H1 (cell line): ENCODE measurements at regions not wholly inside any gene's neighbourhood (a gene's known extent, or its start where the extent isn't known, plus 50 kb on each side); places are given as distances from the start of the nearest gene placed in this dataset.

ENCODE experiments used
- CTCF ChIA-PET: fragments of 300-600 bp; sonication (Branson Sonifier 250); formaldehyde crosslinking; loops from one replicate; lab custom pipeline; 2021; ENCODE audit not compliant: partially characterized antibody; lab: Charles Lee
- POLR2A ChIA-PET: fragments of 300-600 bp; sonication (Branson Sonifier 250); formaldehyde crosslinking; loops from one replicate; lab custom pipeline; 2021; ENCODE audit warnings: inconsistent platforms; ENCODE audit not compliant: partially characterized antibody; lab: Charles Lee
- DNase-seq, 2 experiments: peaks; one replicate each; pipeline versions ENCODE4 v3.0.0 to v3.0.0-alpha.2; 2010 to 2022; ENCODE audit warnings: low spot score in 2 of 2, low read depth in 1 of 2, mixed read lengths in 1 of 2
- FAIRE-seq: peaks from 2 replicates; lab custom pipeline; 2011; peaks lifted over from hg19 to GRCh38; lab: Jason Lieb, UNC
- H2AFZ ChIP-seq: 2 replicates; pipeline ENCODE4 v1.8.1; 2012; ENCODE audit warnings: low read length, inconsistent platforms
- H2AK5ac ChIP-seq: 2 replicates; pipeline ENCODE4 v1.6.1; 2013; ENCODE audit warnings: low read depth, low read length
- H2BK120ac ChIP-seq: replicated peaks from 2 replicates; pipeline ENCODE3; 2013; ENCODE audit warnings: low read depth, low read length, inconsistent platforms
- H2BK12ac ChIP-seq: 2 replicates; pipeline ENCODE4 v1.6.1; 2013; ENCODE audit warnings: low read depth, low read length
- H2BK15ac ChIP-seq: 2 replicates; pipeline ENCODE4 v1.6.1; 2013; ENCODE audit warnings: low read length
- H2BK20ac ChIP-seq: 2 replicates; pipeline ENCODE4 v1.6.1; 2013; ENCODE audit warnings: low read length
- H2BK5ac ChIP-seq: 2 replicates; pipeline ENCODE4 v1.6.1; 2013; ENCODE audit warnings: low read depth, low read length
- H3K14ac ChIP-seq: 2 replicates; pipeline ENCODE4 v1.6.1; 2013; ENCODE audit warnings: inconsistent platforms; ENCODE audit not compliant: insufficient read length
- H3K18ac ChIP-seq: 2 replicates; pipeline ENCODE4 v1.6.1; 2013; ENCODE audit warnings: low read length; ENCODE audit errors: extremely low read depth
- H3K23ac ChIP-seq: 2 replicates; pipeline ENCODE4 v1.6.1; 2013; ENCODE audit warnings: inconsistent platforms; ENCODE audit not compliant: insufficient read length
- H3K23me2 ChIP-seq: 2 replicates; pipeline ENCODE4 v1.6.1; 2013; ENCODE audit warnings: low read depth, low read length
- H3K27ac ChIP-seq: 2 replicates; pipeline ENCODE4 v1.6.1; 2011; ENCODE audit warnings: low read depth, low read length, inconsistent platforms
- H3K27me3 ChIP-seq, 4 experiments: replicated peaks in 1 of 4; 1 replicate in 1 of 4; 2 replicates in 3 of 4; pipeline versions ENCODE4 v1.6.1 to v1.8.1; 2011 to 2013; ENCODE audit warnings: low read length in 3 of 4, mild to moderate bottlenecking in 3 of 4, inconsistent platforms in 2 of 4, mixed read lengths in 2 of 4, moderate library complexity in 1 of 4; ENCODE audit not compliant: control insufficient read depth in 3 of 4, insufficient read depth in 3 of 4; ENCODE audit errors: extremely low read depth in 1 of 4
- H3K36me3 ChIP-seq, 4 experiments: 2 replicates each; pipeline versions ENCODE4 v1.6.1 to v1.8.1; 2011 to 2013; ENCODE audit warnings: mild to moderate bottlenecking in 4 of 4, low read length in 3 of 4, moderate library complexity in 2 of 4, control low read depth in 1 of 4, inconsistent platforms in 1 of 4; ENCODE audit not compliant: insufficient read depth in 4 of 4, control insufficient read depth in 2 of 4
- H3K4ac ChIP-seq: replicated peaks from 2 replicates; pipeline ENCODE3; 2013; ENCODE audit warnings: low read length, low read depth, mixed read lengths, inconsistent platforms; ENCODE audit not compliant: insufficient read length
- H3K4me1 ChIP-seq, 4 experiments: replicated peaks in 1 of 4; 1 replicate in 1 of 4; 2 replicates in 3 of 4; pipeline versions ENCODE4 v1.6.1 to v1.8.1; 2011 to 2013; ENCODE audit warnings: low read length in 3 of 4, inconsistent platforms in 2 of 4, mixed read lengths in 1 of 4; ENCODE audit not compliant: insufficient read depth in 4 of 4, control insufficient read depth in 3 of 4
- H3K4me2 ChIP-seq, 2 experiments: 2 replicates each; pipeline versions ENCODE4 v1.6.1 to v1.8.1; 2011 to 2013; ENCODE audit warnings: low read depth in 2 of 2, low read length in 2 of 2, control low read depth in 1 of 2, inconsistent platforms in 1 of 2, mild to moderate bottlenecking in 1 of 2; ENCODE audit not compliant: insufficient read depth in 1 of 2
- H3K4me3 ChIP-seq, 4 experiments: fragments of 200-600, 300-600 bp in 1 of 4; sonication (generic), shearing (Covaris generic), sonication (Bioruptor Twin) in 1 of 4; 2 replicates each; pipeline versions ENCODE4 v1.5.1 to v1.8.1; 2011 to 2016; ENCODE audit warnings: low read length in 4 of 4, low read depth in 3 of 4, control low read depth in 2 of 4, inconsistent platforms in 2 of 4, mild to moderate bottlenecking in 2 of 4, mixed read lengths in 1 of 4, moderate library complexity in 1 of 4; ENCODE audit not compliant: insufficient read depth in 2 of 4; ENCODE audit errors: extremely low read depth in 1 of 4
- H3K56ac ChIP-seq: replicated peaks from 2 replicates; pipeline ENCODE3; 2013; ENCODE audit warnings: low read depth, mild to moderate bottlenecking, mixed read lengths, low read length, inconsistent platforms; ENCODE audit not compliant: insufficient read length
- H3K79me1 ChIP-seq: 2 replicates; pipeline ENCODE4 v1.6.1; 2013; ENCODE audit warnings: low read depth, low read length, control low read depth
- H3K79me2 ChIP-seq, 2 experiments: 2 replicates each; pipeline versions ENCODE4 v1.6.1 to v1.8.1; 2012 to 2013; ENCODE audit warnings: low read length in 2 of 2, mild to moderate bottlenecking in 2 of 2, inconsistent platforms in 1 of 2; ENCODE audit not compliant: insufficient read depth in 2 of 2, control insufficient read depth in 1 of 2
- H3K9ac ChIP-seq, 4 experiments: replicated peaks in 1 of 4; 1 replicate in 1 of 4; 2 replicates in 3 of 4; pipeline versions ENCODE4 v1.6.1 to v1.8.1; 2011 to 2013; ENCODE audit warnings: low read depth in 3 of 4, low read length in 3 of 4, control low read depth in 2 of 4, mild to moderate bottlenecking in 2 of 4, moderate library complexity in 2 of 4, inconsistent platforms in 1 of 4; ENCODE audit errors: extremely low read depth in 1 of 4
- H3K9me3 ChIP-seq, 2 experiments: 2 replicates each; pipeline versions ENCODE4 v1.6.1 to v1.8.1; 2012 to 2013; ENCODE audit warnings: mild to moderate bottlenecking in 2 of 2, moderate library complexity in 2 of 2, control low read depth in 1 of 2, inconsistent platforms in 1 of 2, low read depth in 1 of 2, low read length in 1 of 2, mixed read lengths in 1 of 2; ENCODE audit not compliant: insufficient read depth in 2 of 2
- H4K20me1 ChIP-seq, 2 experiments: replicated peaks in 1 of 2; 2 replicates each; pipeline versions ENCODE3 to v1.8.1; 2011 to 2013; ENCODE audit warnings: inconsistent platforms in 2 of 2, low read length in 2 of 2, mild to moderate bottlenecking in 1 of 2; ENCODE audit not compliant: insufficient read depth in 2 of 2, control insufficient read depth in 1 of 2
- H4K5ac ChIP-seq: 2 replicates; pipeline ENCODE4 v1.6.1; 2013; ENCODE audit warnings: low read length, low read depth, mixed read lengths, inconsistent platforms; ENCODE audit not compliant: insufficient read length
- H4K8ac ChIP-seq: 2 replicates; pipeline ENCODE4 v1.8.0; 2013; ENCODE audit warnings: mild to moderate bottlenecking, moderate library complexity, low read length, inconsistent platforms; ENCODE audit not compliant: insufficient read depth; ENCODE audit errors: extremely low read depth
- H4K91ac ChIP-seq: replicated peaks from 2 replicates; pipeline ENCODE3; 2013; ENCODE audit warnings: low read length, mixed read lengths, inconsistent platforms; ENCODE audit not compliant: insufficient read length
- BRCA1 ChIP-seq: IDR thresholded peaks from 2 replicates; pipeline ENCODE4 v1.6.1; 2012; ENCODE audit warnings: low read depth, low read length, improper control_type of control experiment
- GTF2F1 ChIP-seq: IDR thresholded peaks from 2 replicates; pipeline ENCODE4 v1.6.1; 2012; ENCODE audit warnings: low read depth, low read length, improper control_type of control experiment, borderline replicate concordance
- RAD21 ChIP-seq, 2 experiments: IDR thresholded peaks in 1 of 2; conservative IDR thresholded peaks in 1 of 2; 2 replicates each; pipeline ENCODE4 v1.6.1; 2011; ENCODE audit warnings: low read depth in 2 of 2, low read length in 2 of 2, improper control_type of control experiment in 1 of 2, inconsistent platforms in 1 of 2, mild to moderate bottlenecking in 1 of 2, moderate library complexity in 1 of 2
- SIN3A ChIP-seq, 2 experiments: IDR thresholded peaks in 1 of 2; conservative IDR thresholded peaks in 1 of 2; 2 replicates each; pipeline ENCODE4 v1.6.1; 2011 to 2012; ENCODE audit warnings: low read length in 2 of 2, improper control_type of control experiment in 1 of 2, low read depth in 1 of 2, mild to moderate bottlenecking in 1 of 2
- WGBS, 2 experiments: shearing (Covaris generic) in 1 of 2; methylation state at CpG; one replicate each; pipeline versions ENCODE4 v1.1.6 to v1.1.7; 2013 to 2015; ENCODE audit warnings: low lambda C conversion rate in 2 of 2, mixed read lengths in 2 of 2, inconsistent platforms in 1 of 2, low coverage in 1 of 2, missing lambda C conversion rate in 1 of 2; ENCODE audit not compliant: insufficient replicate concordance in 2 of 2, insufficient coverage in 1 of 2, insufficient read length in 1 of 2; ENCODE audit errors: extremely low coverage in 1 of 2, missing lambda C conversion rate in 1 of 2; 5-methylcytosine and 5-hydroxymethylcytosine counted together

DNA sequence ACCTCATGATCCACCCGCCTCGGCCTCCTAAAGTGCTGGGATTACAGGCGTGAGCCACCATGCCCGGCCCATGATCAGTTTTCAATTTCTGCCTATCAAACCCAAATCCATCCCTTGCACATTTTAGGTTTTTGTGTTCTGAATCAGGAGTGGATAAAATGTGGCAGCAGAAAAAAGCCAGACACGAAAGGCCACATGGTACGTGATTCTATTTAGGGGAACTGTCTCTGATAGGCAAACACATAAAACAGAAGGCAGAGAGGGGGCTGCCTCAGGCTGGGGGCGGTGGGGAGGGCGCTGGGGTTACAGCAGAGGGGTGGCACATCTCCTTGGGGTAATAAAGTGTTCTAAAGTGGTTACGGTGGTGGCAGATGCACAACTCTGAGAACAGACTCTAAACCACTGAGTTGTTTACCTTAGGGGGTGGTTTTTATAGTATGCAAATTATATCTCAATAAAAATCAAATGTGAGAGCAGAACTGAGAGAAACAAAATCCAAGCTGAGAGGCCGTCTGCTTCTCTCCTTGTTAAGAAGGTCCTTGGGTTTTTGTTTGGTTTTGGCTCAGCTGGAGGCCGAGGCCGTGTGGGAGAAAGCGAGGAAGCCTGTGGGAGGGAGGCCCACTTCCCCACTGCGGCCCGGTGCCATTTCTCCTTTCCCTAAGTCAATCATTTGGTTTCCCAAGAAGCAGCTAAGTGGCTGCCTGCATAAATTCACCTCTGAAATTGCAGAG lies 78.0 kb downstream of the SOWAHC start:
- Histone ChIP-seq H2BK120ac (no peak overlapping the region), H3K14ac (no peak overlapping the region), H3K23ac (no peak overlapping the region), H2AK5ac (no peak overlapping the region), H3K79me1 (no peaks in the 10 kb centered on the region), H4K91ac (no peak overlapping the region), H3K18ac (no peak overlapping the region), H2BK20ac (no peak overlapping the region), H2BK12ac (no peak overlapping the region), H4K20me1 (no peaks in the 10 kb centered on the region), H3K9ac (no peak overlapping the region), H4K8ac (no peak overlapping the region), H3K9me3 (no peaks in the 10 kb centered on the region), H4K5ac (no peak overlapping the region), H2BK5ac (no peak overlapping the region), H3K79me2 (no peaks in the 10 kb centered on the region), H3K56ac (no peak overlapping the region), H3K27ac (no peak overlapping the region), H3K4ac (peak overlapping the region; percentile 69), H3K23me2 (no peaks in the 10 kb centered on the region), H3K4me2 (no peak overlapping the region), H3K4me3 (no peak overlapping the region), H2BK15ac (no peak overlapping the region), H2AFZ (no peak overlapping the region), H3K27me3 (no peaks in the 10 kb centered on the region), H3K4me1 (peaks cover 0 to 6% (median 0%) of the 10 kb centered on the region in 4 experiments; a peak in 1 of 7 replicates), H3K36me3 (no peaks in the 10 kb centered on the region)
- no peak for TF ChIP-seq GTF2F1
- no peak for TF ChIP-seq RAD21 (IDR thresholded peaks at IDR 0.05 in 1 of 2, conservative IDR thresholded peaks at IDR 0.05 in 1 of 2; ENCODE audit: low read depth in 2 of 2, low read length in 2 of 2)
- no peak for TF ChIP-seq BRCA1
- TF ChIP-seq SIN3A (conservative IDR thresholded peaks at IDR 0.05 in 1 of 2, IDR thresholded peaks at IDR 0.05 in 1 of 2; ENCODE audit: low read depth in 1 of 2, low read length in 2 of 2): no peak
- WGBS, 2 experiments: 91% methylated on average over 13 of the region's 15 CpGs; no CpG with 5 or more reads in 1 of the 2 experiments
- FAIRE-seq (no peak), DNase-seq (no peak)
- ChIA-PET CTCF (interaction anchor here (0.7 kb wide), 1 partner anchor 9 kb away, joined by 3 read pairs; no protein-coding TSS in a partner anchor), POLR2A (no interaction called here)
